HG02759 (cell line): ENCODE measurements at regions not wholly inside any gene's neighbourhood (a gene's known extent, or its start where the extent isn't known, plus 50 kb on each side); places are given as distances from the start of the nearest gene placed in this dataset.

Experiments used
- ATAC-seq: cut with Tn5 transposase; IDR thresholded peaks from one replicate; pipeline ENCODE4 v1.9.1; 2021; ENCODE audit warnings: mild to moderate bottlenecking, moderate library complexity; ENCODE audit not compliant: unreplicated experiment

DNA sequence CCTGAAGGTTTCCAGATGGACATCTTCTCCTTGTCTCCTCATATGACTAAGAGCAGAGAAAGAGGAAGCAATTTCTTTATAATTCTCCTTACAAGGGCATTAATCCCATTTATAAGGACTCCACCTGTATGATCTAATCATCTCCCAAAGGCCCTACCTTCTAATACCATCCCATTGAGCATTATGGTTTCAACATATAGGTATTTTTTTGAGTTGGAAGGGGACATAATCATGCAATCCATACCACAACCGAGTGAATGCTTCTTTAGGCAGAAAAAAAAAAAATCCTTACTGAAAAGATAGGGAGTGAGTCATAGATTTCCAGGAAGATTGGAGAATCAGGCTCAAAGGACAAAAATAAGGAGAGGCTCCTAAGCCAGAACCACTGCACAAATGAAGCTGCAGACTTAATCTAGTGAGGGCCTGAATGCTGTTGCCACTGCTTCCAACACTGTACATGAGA, 312.5 kb upstream of the HS3ST1 start:
- ATAC-seq, result no peak

DNA sequence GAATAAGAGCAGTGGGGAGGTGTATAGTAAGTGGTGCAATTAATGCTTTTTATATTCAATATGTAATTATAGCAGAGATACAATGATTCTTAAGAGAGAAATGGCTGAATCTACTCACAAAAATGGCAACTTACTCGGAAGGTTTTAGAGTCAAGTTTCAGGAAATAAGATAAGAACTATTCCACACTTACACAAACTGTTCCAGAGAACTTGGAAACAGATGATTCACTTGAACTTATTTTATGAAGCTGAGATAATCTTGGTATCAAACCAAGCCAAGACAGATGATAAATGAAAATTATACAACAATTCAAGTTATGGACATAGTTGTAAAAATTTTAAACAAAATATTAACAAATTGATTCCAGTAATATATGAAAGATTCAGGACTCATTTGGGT, 311.3 kb upstream of the HS3ST1 start:
- ATAC-seq, result no peak

DNA sequence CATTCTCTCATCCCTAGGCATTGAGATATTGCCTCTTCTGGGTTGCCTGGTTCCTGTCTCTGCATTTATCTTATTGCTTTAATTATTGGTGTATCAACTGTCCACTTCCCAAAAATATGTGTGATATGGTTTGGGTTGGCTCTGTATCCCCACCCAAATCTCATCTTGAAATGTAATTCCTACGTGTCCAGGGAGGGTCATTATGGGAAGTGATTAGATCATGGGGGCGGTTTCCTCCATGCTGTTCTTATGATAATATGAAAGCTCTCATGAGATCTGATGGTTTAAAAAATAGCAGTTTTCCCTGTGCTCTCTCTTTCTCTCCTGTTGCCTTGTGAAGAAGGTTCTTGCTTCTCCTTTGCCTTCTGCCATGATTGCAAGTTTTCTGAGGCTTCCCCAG, 308.3 kb upstream of the HS3ST1 start:
- ATAC-seq, result no peak

DNA sequence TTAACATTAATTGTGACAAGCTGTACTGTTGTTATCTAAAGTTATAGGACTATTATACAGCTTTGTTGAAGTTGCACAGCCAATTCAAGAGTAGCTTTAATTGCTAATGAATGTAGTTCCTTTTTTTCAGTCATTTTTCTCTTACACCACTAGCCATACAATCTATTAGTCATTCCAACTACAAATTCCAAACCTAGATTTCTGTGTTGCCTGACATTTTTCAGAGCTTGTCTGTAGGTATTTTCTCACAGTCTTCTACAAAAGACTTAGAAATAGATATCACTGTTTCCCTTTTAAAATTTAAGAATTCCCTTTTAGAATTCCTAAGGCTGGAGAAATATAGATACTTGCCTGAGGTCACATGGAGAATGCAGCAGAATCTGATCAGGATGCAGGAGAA, 307.0 kb upstream of the HS3ST1 start:
- ATAC-seq, result no peak

DNA sequence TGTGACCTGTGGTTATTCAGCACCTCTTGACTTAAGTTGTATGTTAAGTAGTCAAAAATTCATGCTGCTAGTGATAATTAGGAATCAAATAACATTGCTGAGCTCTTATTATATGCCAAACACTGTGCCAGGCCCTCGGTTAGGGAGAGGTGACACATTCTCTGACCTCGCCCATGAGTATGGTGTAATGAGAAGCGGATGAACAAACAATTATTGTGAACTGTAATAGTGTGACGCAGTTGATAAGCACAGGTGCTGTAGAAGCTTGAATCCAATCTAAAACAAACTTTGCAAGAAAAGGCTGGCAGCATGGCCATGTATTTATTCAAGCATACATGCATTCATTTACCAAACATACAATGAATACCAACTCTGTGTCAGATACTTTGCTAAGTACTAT, 303.5 kb upstream of the HS3ST1 start:
- no peak for ATAC-seq

DNA sequence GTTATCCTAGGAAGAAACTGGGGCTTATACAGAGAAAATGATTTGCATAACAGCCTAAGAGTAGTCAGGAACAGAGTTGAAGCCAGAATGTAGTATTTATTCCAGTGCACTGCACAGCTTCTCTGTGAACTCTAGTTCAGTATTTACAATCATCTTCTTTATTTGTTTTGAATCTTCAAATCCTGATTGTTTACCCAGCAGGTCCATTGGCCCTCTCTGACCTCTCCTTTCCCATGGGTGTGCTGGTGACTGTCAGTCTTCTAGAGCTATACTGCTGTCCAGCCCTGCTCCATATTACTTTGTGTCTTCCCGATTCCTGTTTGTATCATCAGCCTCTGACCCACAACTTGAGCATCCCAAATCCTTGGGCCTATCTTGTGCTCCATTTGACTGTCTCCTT, 301.9 kb upstream of the HS3ST1 start:
- ATAC-seq, result no peak

DNA sequence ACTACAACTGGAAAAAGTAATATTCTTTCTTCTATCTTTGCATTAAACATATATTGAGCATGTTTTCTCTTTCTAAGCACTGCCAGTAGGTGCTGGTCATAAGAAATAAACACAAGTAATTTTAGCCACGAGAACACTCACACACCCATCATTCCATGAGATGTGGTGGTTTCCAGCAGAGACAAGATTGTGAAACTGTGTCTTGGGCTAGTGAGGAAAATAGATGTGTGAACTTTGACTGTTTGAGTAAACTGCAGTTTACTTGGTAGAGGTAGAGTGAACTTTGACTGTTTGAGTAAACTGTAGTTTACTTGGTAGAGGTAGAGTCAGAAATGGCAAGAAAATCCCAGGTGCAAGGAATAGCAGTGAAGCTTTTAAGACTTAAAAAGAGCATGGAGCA, 300.9 kb upstream of the HS3ST1 start:
- ATAC-seq, result no peak

DNA sequence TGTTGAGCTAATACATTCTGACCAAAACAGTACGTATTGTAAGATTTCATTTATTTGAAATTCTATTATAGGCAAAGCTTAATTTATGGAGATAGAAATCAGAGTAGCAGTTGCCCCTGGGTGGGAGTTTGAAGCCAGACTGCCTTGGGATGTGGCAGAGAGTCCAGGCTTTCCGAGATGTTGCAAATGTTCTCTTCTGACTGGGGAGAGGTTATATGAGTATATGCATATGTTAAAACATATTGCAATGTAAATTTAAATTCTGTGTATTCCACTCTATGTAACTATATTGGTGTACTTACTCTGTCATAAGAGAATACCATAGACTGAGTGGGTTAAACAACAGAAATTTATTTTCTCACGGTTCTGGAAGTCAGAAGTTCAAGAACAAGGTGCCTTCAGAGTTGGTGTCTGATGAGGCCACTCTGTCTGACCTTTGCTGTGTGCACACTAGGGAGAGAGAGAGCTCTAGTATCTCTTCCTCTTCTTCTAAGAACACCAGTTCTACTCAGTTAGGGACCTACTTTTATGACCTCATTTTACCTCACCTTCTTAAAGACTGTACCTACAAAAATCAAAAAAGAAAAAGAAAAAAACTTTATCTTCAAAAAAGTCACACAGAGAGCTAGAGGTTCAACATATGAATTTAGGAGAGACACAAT, 299.3 kb upstream of the HS3ST1 start:
- no peak for ATAC-seq

DNA sequence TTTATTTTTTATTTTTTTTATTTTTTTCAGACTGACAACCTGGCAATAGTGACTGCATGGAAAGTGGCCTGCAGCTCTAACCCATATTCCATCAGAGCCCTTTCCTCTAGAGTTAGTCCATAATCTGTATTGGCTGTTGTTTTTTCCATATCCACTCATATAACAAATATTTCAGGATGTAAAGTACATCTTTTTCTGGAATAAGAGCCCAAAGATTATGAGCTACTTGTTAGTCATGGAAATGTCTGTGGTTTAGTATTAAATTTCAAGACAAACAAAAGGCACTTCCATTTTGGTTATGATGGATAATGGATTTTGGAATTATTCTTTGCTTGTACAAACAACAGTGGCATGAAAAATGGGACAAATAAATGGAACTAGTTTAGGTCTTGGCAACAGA, 296.0 kb upstream of the HS3ST1 start:
- ATAC-seq, result no peak

DNA sequence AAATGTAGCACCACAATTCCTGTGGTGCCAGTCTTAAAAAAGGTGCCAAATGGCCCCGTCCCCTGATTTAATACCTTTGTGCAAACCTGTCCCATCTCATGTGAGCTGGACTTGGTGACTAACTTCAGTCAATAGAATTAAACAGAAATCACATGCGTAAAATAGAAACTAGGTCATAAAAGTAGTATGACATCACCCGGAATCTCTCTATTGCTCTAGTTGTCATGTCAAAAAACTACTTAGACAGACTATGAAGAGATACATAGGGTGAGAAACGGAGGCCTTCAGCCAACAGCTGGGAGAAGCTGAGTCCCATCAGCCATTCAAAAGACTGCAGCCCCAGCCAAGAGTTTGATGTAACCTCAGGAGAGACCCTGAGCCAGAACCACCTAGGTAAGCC, 293.5 kb upstream of the HS3ST1 start:
- ATAC-seq, result no peak

DNA sequence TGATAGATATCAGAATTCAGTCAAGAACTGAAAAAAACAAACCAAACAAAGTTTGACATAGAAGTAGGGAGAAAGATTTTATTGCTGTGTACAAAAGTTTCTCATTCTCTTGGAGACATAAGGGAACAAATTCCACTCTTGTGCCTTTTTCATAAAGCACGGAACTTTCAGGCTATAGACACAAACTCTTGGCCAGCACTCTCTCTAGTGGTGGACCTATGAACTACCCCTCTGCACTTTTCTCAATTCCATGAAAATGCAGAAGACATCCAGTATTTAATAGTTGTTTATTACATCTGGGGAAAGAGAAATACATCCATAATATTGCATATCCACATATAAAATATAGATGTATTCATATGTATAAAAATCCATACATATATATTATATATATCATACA, 291.6 kb upstream of the HS3ST1 start:
- no peak for ATAC-seq

DNA sequence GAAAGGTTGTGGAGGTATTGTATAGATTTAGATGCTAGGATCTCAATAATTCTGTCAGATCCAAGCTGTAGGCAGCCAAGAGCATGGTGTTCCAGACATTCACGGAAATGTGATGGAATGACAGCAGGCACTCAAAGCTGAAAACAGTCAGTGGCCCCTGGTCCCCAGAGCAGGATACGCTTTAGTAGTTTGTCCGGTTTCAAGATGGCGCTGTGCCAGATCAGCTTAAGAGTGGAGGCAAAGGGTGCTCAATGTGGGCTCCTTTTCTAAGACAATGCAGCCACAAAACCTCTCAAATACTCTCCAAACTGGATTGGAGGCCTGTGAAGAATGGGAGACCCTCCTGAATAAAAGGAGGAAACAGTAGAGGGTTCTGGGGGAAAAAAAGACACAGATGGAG, 291.2 kb upstream of the HS3ST1 start:
- ATAC-seq, result no peak

DNA sequence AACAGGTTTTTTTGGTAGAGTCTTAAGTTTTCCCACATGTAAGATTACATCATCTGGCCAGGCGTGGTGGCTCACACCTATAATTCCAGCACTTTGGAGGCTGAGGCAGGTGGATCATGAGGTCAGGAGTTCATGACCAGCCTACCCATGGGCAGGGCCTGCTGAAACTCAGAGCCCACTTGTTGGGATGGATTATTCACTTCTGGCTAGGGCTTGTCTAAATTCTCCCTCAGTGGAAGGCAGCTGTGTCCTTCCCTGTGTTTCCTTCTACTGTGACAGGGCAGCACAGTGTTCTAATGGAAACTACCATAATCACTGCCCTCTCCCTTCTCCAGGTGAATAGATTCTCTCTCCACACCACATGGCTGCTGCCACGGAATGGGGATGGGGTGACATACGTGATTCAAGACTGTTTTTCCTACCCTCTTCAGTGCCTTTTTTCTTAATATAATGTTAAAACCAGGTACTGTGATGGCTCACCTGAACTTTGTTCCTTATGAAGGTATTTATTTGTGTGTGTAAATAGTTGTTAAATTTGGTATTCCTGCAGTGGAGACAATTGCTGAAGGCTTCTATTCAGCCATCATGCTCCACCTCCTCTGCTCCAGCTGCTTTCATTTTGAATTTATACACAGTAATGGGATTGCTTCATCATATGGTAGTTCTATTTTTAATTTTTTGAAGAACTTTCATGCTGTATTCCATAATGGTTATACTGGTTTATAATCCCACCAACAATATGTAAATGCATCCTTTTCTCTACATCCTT, 287.2 kb upstream of the HS3ST1 start:
- ATAC-seq, result no peak

DNA sequence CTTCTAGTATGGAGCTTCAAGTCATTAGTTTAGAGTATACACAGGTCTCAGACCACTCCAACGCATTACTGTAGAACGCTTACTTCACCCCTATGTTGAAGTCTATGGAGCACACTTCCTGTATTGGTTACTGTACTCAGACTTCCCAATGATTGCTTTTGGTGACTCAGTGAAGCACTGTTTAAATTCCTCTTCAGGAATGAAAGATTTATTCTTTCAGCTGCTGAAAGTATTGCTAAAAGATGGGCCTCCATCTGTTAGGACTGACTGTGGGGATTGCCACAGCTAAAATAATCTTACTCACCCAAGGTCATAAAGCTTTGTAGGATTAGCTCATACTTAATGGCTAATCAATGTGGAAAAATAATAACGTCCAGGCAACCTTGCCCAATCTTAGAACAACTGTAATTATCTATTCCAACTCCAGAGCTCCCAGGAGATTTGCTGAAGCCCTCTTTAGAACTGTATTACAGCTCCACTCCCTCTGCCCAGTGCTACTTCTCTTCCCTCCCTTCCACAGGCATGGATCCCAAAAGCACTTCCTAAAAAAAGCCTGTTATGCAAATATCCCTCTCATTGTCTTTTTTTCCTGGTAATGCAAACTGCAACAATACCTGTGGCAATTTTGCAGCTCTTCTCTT, 281.9 kb upstream of the HS3ST1 start:
- ATAC-seq, result no peak

DNA sequence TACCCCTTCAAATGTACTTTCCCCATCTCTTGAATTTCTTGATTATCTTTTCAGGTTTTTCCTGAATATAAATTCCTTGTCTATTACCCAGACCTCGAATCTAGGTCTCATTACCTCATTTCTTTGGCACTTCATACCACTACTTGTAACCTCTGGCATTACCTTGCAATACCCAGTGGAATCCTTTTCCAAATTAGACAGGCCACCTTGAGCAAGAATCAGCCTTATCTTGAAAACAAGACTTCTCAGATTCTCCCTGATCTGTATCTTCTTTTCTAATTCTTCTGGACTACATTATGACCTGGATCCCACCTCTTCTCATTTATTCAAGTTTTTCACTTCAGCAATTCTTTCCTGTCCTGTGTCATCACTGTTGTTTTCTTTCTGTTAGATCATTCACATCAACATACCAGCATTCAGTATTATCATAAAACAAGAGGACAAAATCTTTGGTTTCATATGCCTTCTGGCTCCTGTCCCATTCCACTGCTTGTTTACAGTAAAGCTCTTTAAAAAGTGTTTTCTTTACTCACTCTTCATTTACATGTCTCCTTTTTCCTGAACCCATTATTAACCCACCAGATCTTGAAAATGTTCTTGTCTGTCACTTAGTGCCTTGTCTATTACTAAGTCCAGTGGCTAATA, 275.6 kb upstream of the HS3ST1 start:
- ATAC-seq, result no peak

DNA sequence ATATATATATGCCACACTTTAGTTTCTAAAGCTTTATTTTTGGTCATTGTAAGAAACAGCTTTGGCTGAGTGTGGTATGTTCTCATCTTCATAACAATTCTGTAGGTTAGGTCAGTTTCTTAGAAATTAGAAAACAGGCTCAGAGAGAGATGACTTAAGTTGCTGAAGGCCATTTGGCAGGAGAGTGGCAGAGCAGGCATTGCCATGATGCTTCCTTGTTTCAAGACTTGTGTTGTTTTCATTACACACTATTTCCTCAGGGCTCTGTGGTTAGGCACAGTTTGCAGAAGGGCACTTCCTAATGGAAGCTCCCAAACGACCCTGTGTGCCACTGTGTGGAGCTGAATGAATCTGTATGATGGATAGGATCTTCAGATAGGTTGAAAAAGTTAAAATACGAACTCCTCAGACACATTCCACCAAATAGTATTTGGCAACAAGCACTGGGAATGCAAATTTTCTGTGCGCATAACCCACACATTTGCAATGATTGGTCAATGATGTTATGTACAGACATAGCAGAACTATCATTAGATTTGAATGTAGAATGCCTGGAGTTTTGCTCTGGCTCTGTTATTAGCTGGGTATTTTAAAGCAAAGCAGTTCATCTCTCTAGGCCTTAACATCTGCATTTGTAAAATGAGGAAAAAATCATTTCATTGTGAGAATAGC, 274.3 kb upstream of the HS3ST1 start:
- no peak for ATAC-seq

DNA sequence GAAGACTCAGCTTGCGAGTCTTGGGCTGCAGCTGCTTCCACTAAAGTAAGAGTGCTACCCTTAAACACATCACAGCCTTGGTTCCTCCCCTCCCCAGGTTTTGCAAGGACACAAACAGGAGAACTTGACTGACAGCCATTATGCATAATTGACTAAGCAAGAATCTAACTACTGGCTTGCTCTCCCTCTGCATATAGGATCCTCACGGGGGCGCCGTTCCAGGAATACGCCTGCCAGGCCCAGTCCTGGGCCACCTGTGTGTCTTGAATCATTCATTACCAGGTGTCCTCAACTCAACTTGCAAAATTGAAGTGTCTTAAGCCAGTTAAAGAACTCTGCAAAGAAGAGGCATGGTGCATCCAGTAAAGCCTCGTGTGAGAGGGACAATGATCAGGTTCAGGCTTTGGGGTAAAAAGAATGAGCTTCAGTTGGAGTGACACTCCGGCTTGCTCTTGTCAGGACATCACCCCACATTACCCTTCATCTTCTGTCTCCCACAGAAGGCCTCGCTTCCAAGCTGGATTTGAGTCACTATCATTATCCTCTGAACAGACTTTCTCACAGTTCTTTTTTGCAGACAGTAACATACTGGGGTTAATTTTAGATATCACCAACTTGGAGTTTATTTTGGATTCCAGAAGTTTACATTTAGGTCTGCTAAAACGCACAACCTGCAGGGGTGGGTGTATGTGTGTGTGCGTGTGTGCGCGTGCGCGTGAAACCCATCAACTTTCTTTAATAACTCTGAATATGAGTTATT, 273.5 kb upstream of the HS3ST1 start:
- ATAC-seq, result no peak

DNA sequence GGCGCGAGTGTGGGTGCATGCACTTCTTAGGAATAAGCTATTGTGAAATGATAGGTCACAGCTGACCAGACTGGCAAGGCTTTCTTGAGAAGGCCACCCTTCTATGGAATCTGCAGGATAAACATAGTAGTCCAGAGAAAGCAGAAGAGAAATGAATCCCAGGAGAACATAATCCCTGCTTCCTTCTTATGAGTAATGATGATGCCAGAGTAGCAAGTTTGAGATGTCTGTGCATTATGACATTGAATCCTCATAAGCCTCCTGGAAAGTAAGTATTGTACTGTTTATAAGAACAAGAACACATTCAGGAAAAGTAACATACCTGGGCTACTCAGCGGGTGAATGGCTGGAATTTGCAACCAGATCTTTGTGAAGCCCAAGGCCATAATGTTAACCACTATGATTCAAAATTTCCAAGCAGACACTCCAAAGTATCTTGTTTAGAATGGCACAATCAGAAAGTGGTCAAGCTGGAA, 272.1 kb upstream of the HS3ST1 start:
- no peak for ATAC-seq

DNA sequence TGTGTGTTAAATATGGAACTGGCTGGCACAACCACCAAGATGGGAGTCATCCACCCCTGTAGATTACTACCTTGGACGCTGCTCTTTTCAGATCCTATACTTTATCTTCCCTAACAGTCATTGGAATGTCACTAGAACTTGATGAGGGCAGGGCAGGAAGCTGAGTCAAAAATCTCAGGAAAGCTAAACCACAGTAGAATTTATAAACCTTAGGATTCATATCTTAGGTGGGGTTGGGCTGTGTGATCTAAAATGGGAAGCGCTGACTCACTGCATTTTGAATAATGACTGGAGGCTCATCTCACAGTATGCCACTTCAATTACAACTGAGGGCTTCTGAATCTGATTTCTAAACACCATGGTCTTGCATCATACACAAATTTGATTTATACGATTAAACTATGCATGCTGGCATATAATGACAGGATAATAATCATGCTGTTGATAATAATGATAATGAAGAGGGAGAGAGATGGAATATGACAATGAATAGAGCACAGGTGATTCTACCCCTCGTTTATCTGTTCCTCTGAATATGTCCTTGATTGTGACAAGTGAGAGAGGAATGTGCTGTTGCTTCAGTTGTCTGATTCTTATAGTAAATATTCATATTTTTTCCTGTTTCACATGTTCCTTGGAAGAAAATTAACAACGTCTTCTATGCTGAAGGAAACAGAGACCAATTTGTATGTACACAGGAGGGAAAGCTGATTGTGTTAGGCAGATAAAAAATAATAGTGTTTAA, 270.3 kb upstream of the HS3ST1 start:
- no peak for ATAC-seq

DNA sequence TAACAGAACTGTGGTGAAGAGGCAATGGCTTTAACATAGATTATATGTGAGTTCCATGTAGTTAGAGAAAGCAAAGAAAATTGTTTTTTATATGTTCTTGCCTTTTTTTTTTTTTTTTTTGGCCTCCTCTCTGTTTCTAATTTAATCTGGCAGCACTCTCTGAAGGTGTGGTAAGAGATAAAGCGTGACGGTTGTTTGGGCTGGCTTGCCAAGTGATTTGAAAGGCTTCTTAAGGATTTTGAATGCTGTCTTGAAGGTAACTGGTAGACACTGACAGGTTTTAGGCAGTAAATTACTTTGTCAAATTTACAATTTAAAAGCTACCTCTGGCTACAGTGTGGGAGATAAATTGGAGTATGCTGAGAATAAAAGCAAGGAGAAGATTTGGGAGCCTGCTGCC, 269.3 kb upstream of the HS3ST1 start:
- no peak for ATAC-seq
